ENCODE measurements at regions not wholly inside any gene's neighbourhood (a gene's known extent, or its start where the extent isn't known, plus 50 kb on each side); places are given as distances from the start of the nearest gene placed in this dataset.
"Not testable (repeated sequence)": the region's sequence is repeated elsewhere in the genome, so short reads cannot be mapped to it uniquely, and the experiment has no call there.

GRCh38 chr10:80751940-80752339 is 214.2 kb downstream of the SH2D4B start:
- DNase-seq: no peak

- DNase-seq: no peak
These were observed 215.9 kb downstream of the SH2D4B start for GRCh38 chr10:80753612-80754011.

- DNase-seq: no peak
These were observed 218.2 kb downstream of the SH2D4B start for GRCh38 chr10:80755893-80756292.

- DNase-seq: no peak
These were observed 222.0 kb downstream of the SH2D4B start for GRCh38 chr10:80759693-80760092.

- DNase-seq: no peak
These were observed 223.2 kb downstream of the SH2D4B start for GRCh38 chr10:80760914-80761371.

GRCh38 chr10:80767963-80768362 is 230.3 kb downstream of the SH2D4B start:
- no peak for DNase-seq

- DNase-seq: no peak
These were observed 232.0 kb downstream of the SH2D4B start for GRCh38 chr10:80769700-80770160.

GRCh38 chr10:80770239-80770638 is 232.5 kb downstream of the SH2D4B start:
- DNase-seq: no peak

GRCh38 chr10:80771285-80771684 is 233.6 kb downstream of the SH2D4B start:
- DNase-seq: no peak

- DNase-seq: no peak
These were observed 234.3 kb downstream of the SH2D4B start for GRCh38 chr10:80771902-80772555.

- no peak for DNase-seq
These were observed 234.9 kb downstream of the SH2D4B start for GRCh38 chr10:80772596-80772995.

GRCh38 chr10:80784695-80785094 is 247.0 kb downstream of the SH2D4B start:
- DNase-seq: no peak

GRCh38 chr10:80786322-80786721 is 248.6 kb downstream of the SH2D4B start:
- DNase-seq: no peak

GRCh38 chr10:80787952-80788351 is 250.2 kb downstream of the SH2D4B start:
- no peak for DNase-seq

- no peak for DNase-seq
These were observed 257.3 kb downstream of the SH2D4B start for GRCh38 chr10:80794994-80795393.

- no peak for DNase-seq
These were observed 267.8 kb downstream of the SH2D4B start for GRCh38 chr10:80805343-80806020.

- DNase-seq: no peak
These were observed 276.5 kb downstream of the SH2D4B start for GRCh38 chr10:80814147-80814652.

- no peak for DNase-seq
These were observed 291.4 kb downstream of the SH2D4B start for GRCh38 chr10:80829151-80829550.

GRCh38 chr10:80829562-80829961 is 291.9 kb downstream of the SH2D4B start:
- no peak for DNase-seq

- DNase-seq: not testable (repeated sequence)
These were observed 295.0 kb downstream of the SH2D4B start for GRCh38 chr10:80832693-80833092.

GRCh38 chr10:80855348-80855971 is 317.8 kb downstream of the SH2D4B start:
- peak; percentile 2 for DNase-seq

- no peak for DNase-seq
These were observed 318.5 kb downstream of the SH2D4B start for GRCh38 chr10:80856186-80856585.

- DNase-seq: not testable (repeated sequence)
These were observed 321.6 kb downstream of the SH2D4B start for GRCh38 chr10:80859279-80859678.

Data from hindlimb muscle (tissue), 1 donor.